Naive thymus-derived CD8-positive, alpha-beta T cell (primary cell): ENCODE measurements at regions not wholly inside any gene's neighbourhood (a gene's known extent, or its start where the extent isn't known, plus 50 kb on each side); places are given as distances from the start of the nearest gene placed in this dataset.
"Not testable (repeated sequence)": the region's sequence is repeated elsewhere in the genome, so short reads cannot be mapped to it uniquely, and the experiment has no call there.

ENCODE experiments used
- ATAC-seq, 2 donors: fragments of 150-1000 bp; cut with Tn5 transposase in 1 of 2; sonication (Bioruptor Pico), chemical (Tn5 transposase) in 1 of 2; 1 replicate in 1 of 2; 2 replicates in 1 of 2; pipeline ENCODE4 v1.10.0; 2021; ENCODE audit warnings: mild to moderate bottlenecking in 2 of 2, moderate library complexity in 2 of 2
- POLR2A ChIA-PET: fragments of 350-600 bp; sonication (Branson Sonifier 250); formaldehyde crosslinking; loops from one replicate; lab custom pipeline; 2021; ENCODE audit warnings: antibody characterized with exemption; lab: Charles Lee
- DNase-seq, 10 donors: peaks; one replicate each; pipeline versions ENCODE4 v3.0.0 to v3.0.0-alpha.2; 2020 to 2022
- H3K27ac Mint-ChIP-seq, 10 donors: one replicate each; pipeline ENCODE4 v1.8.0; 2020 to 2022; ENCODE audit warnings: mild to moderate bottlenecking in 10 of 10, mixed read lengths in 10 of 10, moderate library complexity in 4 of 10, inconsistent platforms in 1 of 10
- H3K27me3 Mint-ChIP-seq, 5 donors: one replicate each; pipeline ENCODE4 v1.8.0; 2021 to 2022; ENCODE audit warnings: mixed read lengths in 5 of 5
- H3K36me3 Mint-ChIP-seq, 3 donors: one replicate each; pipeline ENCODE4 v1.8.0; 2020 to 2022; ENCODE audit warnings: mixed read lengths in 3 of 3, mild to moderate bottlenecking in 2 of 3, inconsistent platforms in 1 of 3
- H3K4me1 Mint-ChIP-seq, 4 donors: one replicate each; pipeline ENCODE4 v1.8.0; 2021 to 2022; ENCODE audit warnings: mixed read lengths in 4 of 4
- H3K4me3 Mint-ChIP-seq, 10 donors: one replicate each; pipeline ENCODE4 v1.8.0; 2020 to 2022; ENCODE audit warnings: mild to moderate bottlenecking in 10 of 10, mixed read lengths in 10 of 10, moderate library complexity in 6 of 10, inconsistent platforms in 1 of 10
- H3K9me3 Mint-ChIP-seq, 9 donors: one replicate each; pipeline ENCODE4 v1.8.0; 2020 to 2022; ENCODE audit warnings: mixed read lengths in 9 of 9, mild to moderate bottlenecking in 3 of 9, inconsistent platforms in 1 of 9, moderate library complexity in 1 of 9

- H3K27me3 Mint-ChIP-seq, H3K9me3 Mint-ChIP-seq, H3K4me1 Mint-ChIP-seq, H3K27ac Mint-ChIP-seq, ATAC-seq, H3K36me3 Mint-ChIP-seq, POLR2A ChIA-PET, DNase-seq, H3K4me3 Mint-ChIP-seq: not testable (repeated sequence)
Measured at GRCh38 chr17:26936645-26937044, 357.3 kb upstream of the WSB1 start.

GRCh38 chr17:26937750-26938322, 356.1 kb upstream of the WSB1 start:
- H3K36me3 Mint-ChIP-seq, DNase-seq, H3K4me3 Mint-ChIP-seq, H3K27ac Mint-ChIP-seq, H3K9me3 Mint-ChIP-seq, H3K4me1 Mint-ChIP-seq, POLR2A ChIA-PET, H3K27me3 Mint-ChIP-seq, ATAC-seq: not testable (repeated sequence)

DNA sequence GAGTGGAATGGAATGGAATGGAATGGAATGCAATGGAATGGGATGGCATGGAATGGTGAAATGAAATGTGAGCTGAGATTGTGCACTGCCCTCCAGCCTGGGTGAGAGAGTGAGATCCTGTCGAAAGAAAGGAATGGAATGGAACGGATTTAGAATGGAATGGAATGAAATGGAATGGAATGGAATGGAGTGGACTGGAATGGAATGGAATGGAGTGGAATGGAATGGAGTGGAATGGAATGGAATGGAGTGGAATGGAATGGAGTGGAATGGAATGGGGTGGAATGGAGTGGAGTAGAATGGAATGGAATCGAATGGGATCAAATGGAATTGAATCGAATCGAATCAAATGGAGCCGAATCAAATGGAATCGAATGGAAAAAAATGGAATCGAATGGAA, 354.2 kb upstream of the WSB1 start:
- POLR2A ChIA-PET, H3K27me3 Mint-ChIP-seq, DNase-seq, H3K4me1 Mint-ChIP-seq, H3K9me3 Mint-ChIP-seq, H3K27ac Mint-ChIP-seq, H3K4me3 Mint-ChIP-seq, ATAC-seq, H3K36me3 Mint-ChIP-seq: not testable (repeated sequence)

DNA sequence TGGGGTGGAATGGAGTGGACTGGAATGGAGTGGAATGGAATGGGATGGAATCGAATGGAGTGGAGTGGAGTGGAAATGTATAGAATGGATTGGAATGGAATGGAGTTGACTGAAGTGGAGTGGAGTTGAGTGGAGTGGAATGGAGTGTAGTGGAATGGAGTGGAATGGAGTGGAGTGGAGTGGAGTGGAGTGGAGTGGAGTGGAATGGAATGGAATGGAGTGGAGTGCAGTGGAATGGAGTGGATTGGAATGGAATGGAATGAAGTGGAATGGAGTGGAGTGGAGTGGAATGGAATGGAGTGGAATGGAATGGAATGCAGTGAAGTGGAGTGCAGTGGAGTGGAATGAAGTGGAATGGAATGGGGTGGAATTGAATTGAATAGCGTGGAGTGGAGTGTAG, 353.3 kb upstream of the WSB1 start:
- ATAC-seq, H3K4me1 Mint-ChIP-seq, H3K27ac Mint-ChIP-seq, H3K27me3 Mint-ChIP-seq, DNase-seq, H3K9me3 Mint-ChIP-seq, POLR2A ChIA-PET, H3K36me3 Mint-ChIP-seq, H3K4me3 Mint-ChIP-seq: not testable (repeated sequence)

- Mint-ChIP-seq H3K27ac (no peak overlapping the region), H3K36me3 (peaks cover 0 to 3% (median 1%) of the 10 kb centered on the region in 3 donors), H3K27me3 (peaks cover 6 to 20% (median 18%) of the 10 kb centered on the region in 5 donors), H3K4me3 (no peak overlapping the region), H3K4me1 (peaks cover 0 to 2% (median 0%) of the 10 kb centered on the region in 4 donors), H3K9me3 (peaks cover 0 to 24% (median 9%) of the 10 kb centered on the region in 9 donors)
- no peak for DNase-seq
- no peak for ATAC-seq
- POLR2A ChIA-PET = no interaction called here
Measured at GRCh38 chr17:26962255-26963162, 331.4 kb upstream of the WSB1 start.

- DNase-seq = no peak
- Mint-ChIP-seq H3K4me1 (peaks cover 0 to 2% (median 0%) of the 10 kb centered on the region in 4 donors), H3K27me3 (peaks cover 6 to 20% (median 18%) of the 10 kb centered on the region in 5 donors), H3K9me3 (peaks cover 0 to 22% (median 9%) of the 10 kb centered on the region in 9 donors), H3K27ac (no peak overlapping the region), H3K36me3 (peaks cover 0 to 3% (median 0%) of the 10 kb centered on the region in 3 donors), H3K4me3 (no peak overlapping the region)
- no peak for ATAC-seq
- POLR2A ChIA-PET = no interaction called here
Measured at GRCh38 chr17:26963163-26963503, 330.8 kb upstream of the WSB1 start.

DNA sequence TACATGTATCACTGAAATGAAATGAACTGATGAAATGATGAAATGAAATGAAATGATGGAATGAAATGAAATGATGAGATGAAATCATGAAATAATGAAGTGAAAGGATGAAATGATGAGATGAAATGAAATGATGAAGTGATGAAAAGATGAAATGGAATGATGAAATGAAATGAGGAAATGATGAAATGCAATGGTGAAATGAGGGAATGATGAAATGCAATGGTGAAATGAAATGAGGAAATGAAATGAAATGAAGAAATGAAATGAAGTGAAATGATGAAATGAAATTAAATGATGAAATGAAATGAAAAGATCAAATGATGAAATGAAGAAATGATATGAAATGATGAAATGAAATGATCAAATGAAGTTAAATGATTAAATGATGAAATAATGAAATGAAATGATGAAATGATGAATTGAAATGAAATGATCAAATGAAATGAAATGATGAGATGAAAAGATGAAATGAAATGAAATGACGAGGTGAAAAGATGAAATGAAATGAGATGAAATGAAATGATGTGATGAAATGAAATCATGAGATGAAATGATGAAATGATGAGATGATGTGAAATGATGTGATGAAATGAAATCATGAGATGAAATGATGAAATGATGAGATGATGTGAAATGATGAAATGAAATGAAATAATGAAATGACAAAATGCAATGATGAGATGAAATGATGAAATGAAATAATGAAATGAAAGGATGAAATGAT, 327.9 kb upstream of the WSB1 start:
- ATAC-seq, H3K27ac Mint-ChIP-seq, H3K36me3 Mint-ChIP-seq, POLR2A ChIA-PET, H3K4me3 Mint-ChIP-seq, DNase-seq, H3K4me1 Mint-ChIP-seq: not testable (repeated sequence)
- Mint-ChIP-seq H3K9me3 (peaks cover 0 to 21% (median 9%) of the 10 kb centered on the region in 9 donors), H3K27me3 (peaks cover 6 to 18% (median 9%) of the 10 kb centered on the region in 5 donors)

GRCh38 chr17:26966625-26967179, 327.2 kb upstream of the WSB1 start:
- H3K4me1 Mint-ChIP-seq, H3K27ac Mint-ChIP-seq, H3K36me3 Mint-ChIP-seq, POLR2A ChIA-PET, DNase-seq, ATAC-seq, H3K4me3 Mint-ChIP-seq: not testable (repeated sequence)
- peaks cover 0 to 20% (median 9%) of the 10 kb centered on the region in 9 donors for H3K9me3 Mint-ChIP-seq
- peaks cover 5 to 17% (median 7%) of the 10 kb centered on the region in 5 donors for H3K27me3 Mint-ChIP-seq

DNA sequence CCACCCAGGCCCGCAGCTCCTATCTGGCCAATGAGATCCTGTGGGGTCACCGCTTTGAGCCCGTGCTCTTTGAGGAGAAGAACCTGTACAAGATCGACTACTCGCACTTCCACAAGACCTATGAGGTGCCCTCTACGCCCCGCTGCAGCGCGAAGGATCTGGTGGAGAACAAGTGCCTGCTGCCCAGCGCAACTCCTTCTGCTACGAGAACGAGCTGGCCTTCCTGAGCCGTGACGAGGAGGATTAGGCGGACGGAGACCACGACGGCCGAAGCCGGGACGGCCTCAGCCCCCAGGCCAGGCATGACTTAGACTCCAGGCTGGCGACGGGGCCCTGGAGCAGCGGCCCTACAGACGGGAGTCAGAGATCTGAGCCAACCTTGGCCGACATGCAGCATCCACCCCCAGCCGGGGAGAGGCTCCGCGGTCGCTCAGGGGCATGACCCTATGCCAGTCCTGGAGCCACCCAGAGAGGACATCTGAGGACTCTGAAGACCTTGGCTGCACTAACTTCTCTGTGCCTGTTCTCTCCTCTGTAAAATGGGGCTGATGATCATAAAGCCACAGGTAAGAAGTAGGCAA, 312.0 kb upstream of the WSB1 start:
- H3K27ac Mint-ChIP-seq, DNase-seq, H3K4me1 Mint-ChIP-seq, H3K4me3 Mint-ChIP-seq, H3K36me3 Mint-ChIP-seq, ATAC-seq, POLR2A ChIA-PET: not testable (repeated sequence)
- H3K9me3 Mint-ChIP-seq = peaks cover 0 to 26% (median 5%) of the 10 kb centered on the region in 9 donors
- H3K27me3 Mint-ChIP-seq = peaks cover 0 to 12% (median 0%) of the 10 kb centered on the region in 5 donors

DNA sequence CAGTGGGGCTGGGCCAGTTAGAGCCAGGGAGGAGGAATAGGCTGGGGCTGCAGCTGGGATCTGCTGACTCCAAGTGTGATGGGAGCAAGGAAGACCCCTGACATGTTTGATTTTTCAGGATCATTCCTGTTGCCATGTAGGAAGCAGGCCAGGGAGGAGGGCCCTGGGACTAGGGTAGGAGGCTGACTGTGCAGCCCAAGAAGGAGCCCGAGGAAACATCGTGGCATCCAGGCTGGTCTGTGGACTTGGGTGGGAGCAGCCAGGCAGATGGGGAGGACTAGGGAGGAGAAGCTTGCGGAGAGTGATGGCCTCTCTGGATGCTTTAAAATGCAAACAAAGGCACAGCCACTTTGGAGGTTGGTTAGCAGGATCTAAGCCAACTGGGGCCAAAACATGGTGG, 311.4 kb upstream of the WSB1 start:
- H3K4me1 Mint-ChIP-seq, H3K4me3 Mint-ChIP-seq, DNase-seq, ATAC-seq, POLR2A ChIA-PET, H3K27ac Mint-ChIP-seq, H3K36me3 Mint-ChIP-seq: not testable (repeated sequence)
- Mint-ChIP-seq H3K9me3 (peaks cover 0 to 26% (median 7%) of the 10 kb centered on the region in 9 donors), H3K27me3 (peaks cover 0 to 12% (median 0%) of the 10 kb centered on the region in 5 donors)

- POLR2A ChIA-PET, DNase-seq, H3K27ac Mint-ChIP-seq, H3K36me3 Mint-ChIP-seq, ATAC-seq, H3K4me1 Mint-ChIP-seq, H3K27me3 Mint-ChIP-seq, H3K4me3 Mint-ChIP-seq: not testable (repeated sequence)
- peaks cover 0 to 15% (median 7%) of the 10 kb centered on the region in 9 donors for H3K9me3 Mint-ChIP-seq
Measured at GRCh38 chr17:26987851-26988250, 306.1 kb upstream of the WSB1 start.

GRCh38 chr17:26994648-26995047, 299.3 kb upstream of the WSB1 start:
- POLR2A ChIA-PET, H3K27me3 Mint-ChIP-seq, ATAC-seq, H3K4me1 Mint-ChIP-seq, H3K36me3 Mint-ChIP-seq, H3K27ac Mint-ChIP-seq, DNase-seq, H3K4me3 Mint-ChIP-seq: not testable (repeated sequence)
- peaks cover 0 to 14% (median 2%) of the 10 kb centered on the region in 9 donors for H3K9me3 Mint-ChIP-seq
